ENCODE measurements at regions not wholly inside any gene's neighbourhood (a gene's known extent, or its start where the extent isn't known, plus 50 kb on each side); places are given as distances from the start of the nearest gene placed in this dataset.

DNA sequence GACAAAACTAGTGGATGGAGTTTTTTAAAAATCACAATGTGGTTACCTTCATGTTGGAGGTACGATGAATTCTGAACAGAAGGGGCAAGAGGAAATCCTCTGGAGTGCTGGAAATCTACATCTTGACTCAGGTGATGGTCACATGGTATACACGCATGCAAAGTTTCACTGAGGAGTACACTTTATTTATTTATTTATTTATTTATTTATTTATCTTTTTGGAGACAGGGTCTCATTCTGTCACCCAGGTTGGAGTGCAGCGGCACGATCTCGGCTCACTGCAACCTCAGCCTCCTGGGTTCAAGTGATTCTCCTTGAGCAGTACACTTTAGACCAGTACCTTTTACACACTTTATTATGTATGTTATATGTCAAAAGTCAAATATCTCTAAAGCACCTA, 645.7 kb upstream of the DIPK2B start:
- TF ChIP-seq, protein P1, sequence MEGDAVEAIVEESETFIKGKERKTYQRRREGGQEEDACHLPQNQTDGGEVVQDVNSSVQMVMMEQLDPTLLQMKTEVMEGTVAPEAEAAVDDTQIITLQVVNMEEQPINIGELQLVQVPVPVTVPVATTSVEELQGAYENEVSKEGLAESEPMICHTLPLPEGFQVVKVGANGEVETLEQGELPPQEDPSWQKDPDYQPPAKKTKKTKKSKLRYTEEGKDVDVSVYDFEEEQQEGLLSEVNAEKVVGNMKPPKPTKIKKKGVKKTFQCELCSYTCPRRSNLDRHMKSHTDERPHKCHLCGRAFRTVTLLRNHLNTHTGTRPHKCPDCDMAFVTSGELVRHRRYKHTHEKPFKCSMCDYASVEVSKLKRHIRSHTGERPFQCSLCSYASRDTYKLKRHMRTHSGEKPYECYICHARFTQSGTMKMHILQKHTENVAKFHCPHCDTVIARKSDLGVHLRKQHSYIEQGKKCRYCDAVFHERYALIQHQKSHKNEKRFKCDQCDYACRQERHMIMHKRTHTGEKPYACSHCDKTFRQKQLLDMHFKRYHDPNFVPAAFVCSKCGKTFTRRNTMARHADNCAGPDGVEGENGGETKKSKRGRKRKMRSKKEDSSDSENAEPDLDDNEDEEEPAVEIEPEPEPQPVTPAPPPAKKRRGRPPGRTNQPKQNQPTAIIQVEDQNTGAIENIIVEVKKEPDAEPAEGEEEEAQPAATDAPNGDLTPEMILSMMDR (IDR thresholded peaks at IDR 0.05; ENCODE audit: borderline replicate concordance, insufficient read depth, low read depth, low read length) = no peak
- no peak overlapping the region for H3K4me3 ChIP-seq (ENCODE audit: low read depth, low read length)

DNA sequence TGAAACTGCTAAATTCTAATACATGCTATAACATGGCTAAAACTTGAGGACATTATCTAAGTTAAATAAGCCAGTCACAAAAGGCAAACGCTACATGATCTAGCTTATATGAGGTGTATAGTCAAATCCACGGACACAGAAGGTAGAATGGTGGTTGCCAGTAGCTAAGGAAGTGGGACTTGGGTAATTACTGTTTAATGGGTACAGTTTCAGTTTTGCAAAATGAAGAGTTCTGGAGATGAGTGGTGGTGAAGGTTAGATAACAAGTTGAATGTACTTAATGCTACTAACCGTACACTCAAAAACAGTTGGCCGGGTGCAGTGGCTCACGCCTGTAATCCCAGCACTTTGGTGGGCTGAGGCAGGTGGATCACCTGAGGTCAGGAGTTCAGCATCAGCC, 644.5 kb upstream of the DIPK2B start:
- no peak overlapping the region for H3K4me3 ChIP-seq (ENCODE audit: low read depth, low read length)
- TF ChIP-seq, protein P1 (IDR thresholded peaks at IDR 0.05; ENCODE audit: borderline replicate concordance, insufficient read depth, low read depth, low read length) = no peak

DNA sequence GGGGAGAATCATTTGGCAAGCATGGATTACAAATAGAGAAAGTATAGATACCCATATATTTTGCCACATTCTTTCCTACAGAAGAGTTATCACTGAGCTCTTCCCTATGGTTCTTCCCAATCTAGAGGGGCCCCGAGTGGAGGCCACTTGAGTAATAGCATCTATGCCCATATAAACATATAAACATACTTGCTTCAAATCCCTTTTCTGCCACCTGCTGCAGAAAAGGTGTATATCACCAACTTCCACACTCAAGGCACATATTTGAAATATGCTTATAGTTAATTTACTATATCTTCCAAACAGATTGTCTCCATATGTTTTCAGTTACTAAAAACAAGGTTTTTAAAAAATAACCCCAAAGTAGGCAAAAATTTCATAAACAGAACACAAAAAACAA, 642.8 kb upstream of the DIPK2B start:
- TF ChIP-seq, protein P1 (IDR thresholded peaks at IDR 0.05; ENCODE audit: borderline replicate concordance, insufficient read depth, low read depth, low read length) = no peak
- H3K4me3 ChIP-seq (ENCODE audit: low read depth, low read length) = no peak overlapping the region

DNA sequence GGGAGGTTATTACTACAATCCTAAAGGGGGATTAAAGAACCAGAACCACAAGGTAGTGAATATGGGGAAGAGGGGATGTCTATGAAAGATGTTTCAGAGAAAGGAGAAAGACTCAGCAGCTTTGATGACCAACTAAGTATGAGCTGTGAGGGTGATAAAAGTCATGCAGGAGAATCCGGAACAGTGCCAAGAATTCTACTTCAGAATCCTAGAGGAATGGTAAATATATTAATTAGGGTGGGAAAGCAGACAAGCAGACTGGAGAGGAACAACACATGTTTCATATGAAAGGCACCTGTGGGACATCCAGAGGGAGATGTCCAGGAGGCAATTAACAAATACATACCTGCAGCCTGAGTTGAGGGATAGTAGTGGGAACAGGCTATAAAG, 642.2 kb upstream of the DIPK2B start:
- TF ChIP-seq, protein P1 (IDR thresholded peaks at IDR 0.05; ENCODE audit: borderline replicate concordance, insufficient read depth, low read depth, low read length) = no peak
- H3K4me3 ChIP-seq (ENCODE audit: low read depth, low read length) = no peak overlapping the region

DNA sequence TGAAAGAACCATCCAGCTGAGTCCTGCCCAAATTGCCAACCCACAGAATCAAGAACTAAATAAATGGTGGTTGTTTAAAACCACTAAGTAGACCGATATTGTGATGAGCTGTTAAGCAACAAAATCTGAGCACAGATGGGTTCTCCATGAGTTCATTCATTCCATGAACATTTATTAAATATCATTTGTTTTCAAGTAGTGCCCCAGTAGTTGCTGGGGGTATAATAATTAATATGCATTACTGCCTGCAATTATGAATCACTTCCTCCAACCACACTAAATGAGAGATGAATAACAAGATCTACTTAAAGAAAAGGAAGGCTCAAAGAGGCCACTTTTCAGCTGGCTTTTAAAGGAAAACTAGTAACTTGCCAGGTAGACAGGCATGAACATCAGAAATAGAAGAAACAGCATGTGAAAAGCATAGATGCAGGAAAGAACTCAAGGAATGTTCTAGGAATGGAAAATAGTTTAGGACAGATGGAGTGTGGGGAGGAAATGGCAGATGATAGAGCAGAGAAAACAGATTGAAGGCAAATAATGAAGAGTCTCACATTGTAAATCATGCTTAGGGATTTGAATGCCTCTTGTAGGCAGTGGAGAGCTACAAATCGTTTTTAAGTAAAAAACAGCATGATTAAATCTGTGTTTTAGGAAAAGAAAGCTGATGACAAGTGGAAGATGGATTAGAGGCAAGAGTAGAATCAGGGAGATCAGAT, 641.7 kb upstream of the DIPK2B start:
- TF ChIP-seq, protein P1 (IDR thresholded peaks at IDR 0.05; ENCODE audit: borderline replicate concordance, insufficient read depth, low read depth, low read length) = no peak
- no peak overlapping the region for H3K4me3 ChIP-seq (ENCODE audit: low read depth, low read length)

DNA sequence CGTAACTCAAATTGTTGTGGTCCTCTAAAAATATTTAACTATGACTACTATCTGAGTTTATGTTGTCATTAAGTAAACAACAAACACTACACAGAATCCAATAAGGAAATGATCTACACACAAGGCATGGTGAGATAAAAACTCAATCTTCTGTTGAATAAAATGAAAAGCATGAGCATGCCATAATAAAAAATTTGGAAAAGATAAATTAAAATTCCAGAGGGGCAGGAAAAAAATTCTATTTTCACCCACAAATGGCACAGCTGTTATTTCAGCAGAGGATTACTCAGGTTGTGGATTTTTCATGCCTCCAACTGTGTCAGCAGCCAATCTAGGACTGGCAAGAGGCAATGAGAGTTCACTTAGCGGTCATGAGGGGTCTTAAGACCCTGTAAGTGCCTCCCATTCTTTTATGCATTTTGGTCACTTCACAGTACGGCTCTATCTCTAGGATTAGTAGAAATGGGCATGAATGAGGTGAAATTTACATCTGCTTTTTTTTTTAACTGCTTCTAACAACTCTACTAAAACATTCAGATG, 639.8 kb upstream of the DIPK2B start:
- H3K4me3 ChIP-seq (ENCODE audit: low read depth, low read length) = no peak overlapping the region
- TF ChIP-seq, protein P1 (IDR thresholded peaks at IDR 0.05; ENCODE audit: borderline replicate concordance, insufficient read depth, low read depth, low read length) = no peak

DNA sequence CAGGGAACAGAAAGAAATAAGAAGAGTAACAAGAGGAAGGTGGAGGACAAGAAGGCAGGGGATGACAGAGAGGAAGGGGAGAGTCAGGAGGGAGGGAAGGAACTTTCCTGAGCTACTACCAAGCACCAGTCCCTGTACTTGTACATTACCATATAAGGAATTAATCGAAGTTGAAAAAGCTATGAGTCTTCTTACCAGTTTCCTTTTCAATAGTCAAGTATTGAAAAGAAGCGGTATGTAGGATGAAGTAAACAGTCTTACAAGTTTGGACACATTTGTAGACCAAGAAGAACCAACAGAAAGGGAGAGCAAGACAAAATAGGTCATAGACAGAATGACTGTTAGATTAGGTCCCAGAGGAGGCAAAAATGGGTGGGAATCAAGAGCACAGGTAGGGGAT, 629.7 kb upstream of the DIPK2B start:
- H3K4me3 ChIP-seq (ENCODE audit: low read depth, low read length) = no peak overlapping the region
- TF ChIP-seq, protein P1 (IDR thresholded peaks at IDR 0.05; ENCODE audit: borderline replicate concordance, insufficient read depth, low read depth, low read length) = no peak
